Fibroblast of skin of scalp (primary cell): ENCODE measurements at regions not wholly inside any gene's neighbourhood (a gene's known extent, or its start where the extent isn't known, plus 50 kb on each side); places are given as distances from the start of the nearest gene placed in this dataset.
A peak's percentile ranks its signal among the peaks of the same experiment; 100 is the strongest.
"Not testable (repeated sequence)": the region's sequence is repeated elsewhere in the genome, so short reads cannot be mapped to it uniquely, and the experiment has no call there.

ENCODE experiments used
- DNase-seq: peaks from one replicate; pipeline ENCODE4 v3.0.0-alpha.2; 2013

DNA sequence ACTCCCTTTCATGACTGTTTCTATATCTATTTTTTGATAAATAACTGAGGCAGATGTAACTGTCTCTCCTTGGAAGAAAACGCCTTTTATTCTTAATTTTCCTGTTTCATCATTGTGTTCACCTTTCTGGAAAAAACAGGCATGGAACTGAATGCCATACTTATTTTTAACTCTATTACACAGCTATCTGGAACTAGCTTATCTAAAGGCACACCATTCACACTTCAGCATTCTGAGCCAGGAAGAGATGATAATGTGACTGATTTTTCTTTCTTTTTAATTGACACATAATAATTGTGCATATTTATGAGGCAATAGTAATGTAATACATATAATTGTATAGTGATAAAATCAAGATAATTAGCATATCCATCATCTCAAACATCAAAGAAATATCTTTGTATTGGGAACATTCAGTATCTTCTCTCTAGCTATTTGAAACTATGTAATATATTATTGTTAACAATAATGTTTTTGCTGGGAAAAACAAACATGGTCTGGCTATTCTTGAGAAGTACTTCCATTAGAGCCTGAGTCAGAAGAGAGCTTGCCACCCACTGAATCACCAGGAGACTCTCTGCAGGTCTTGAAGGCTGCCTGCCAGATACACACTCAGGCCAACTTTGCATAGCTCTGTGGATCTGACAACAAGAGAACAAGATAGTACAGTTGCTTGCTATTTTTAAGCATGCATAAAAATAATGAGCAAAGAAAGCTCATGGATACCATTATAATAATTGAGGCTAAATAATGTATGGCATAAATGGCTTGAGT lies 501.0 kb upstream of the EDIL3 start:
- peak; percentile 55 for DNase-seq

DNA sequence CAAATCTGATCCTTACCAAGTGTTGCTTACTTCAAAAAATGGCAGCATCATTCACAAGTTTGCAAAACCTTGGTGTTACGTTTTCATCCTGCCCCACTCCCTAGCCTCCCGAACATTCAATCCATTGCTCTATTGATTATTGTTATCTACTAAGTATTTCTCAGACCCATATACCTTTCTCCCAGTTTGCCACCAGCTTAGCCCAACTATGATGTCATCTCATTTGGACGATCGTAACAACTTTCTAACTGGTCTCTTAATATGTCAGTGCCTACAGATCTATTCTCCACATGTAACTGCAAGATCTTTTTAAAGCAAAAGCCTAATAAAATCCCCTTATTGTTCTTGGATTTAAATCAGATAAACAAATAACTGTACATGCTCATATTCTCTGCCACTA lies 497.1 kb upstream of the EDIL3 start:
- no peak for DNase-seq

DNA sequence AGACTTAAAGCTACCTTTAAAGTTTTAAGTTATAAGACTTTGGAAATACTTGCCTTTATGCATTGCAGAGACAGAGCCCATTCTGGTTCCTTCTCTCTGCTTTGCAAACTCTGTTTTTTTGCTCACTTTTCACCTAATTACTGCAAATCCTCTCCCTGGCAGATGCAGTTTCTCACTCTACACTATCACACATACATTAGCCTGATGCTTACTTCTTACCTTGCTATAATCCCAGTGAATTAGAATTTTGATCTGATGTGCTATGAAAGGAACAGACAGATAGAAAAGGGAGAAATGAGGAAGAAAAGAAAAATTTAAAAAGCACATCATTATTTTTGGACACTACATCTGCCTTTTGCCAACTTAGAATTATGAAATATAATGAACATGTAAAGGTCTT lies 489.5 kb upstream of the EDIL3 start:
- no peak for DNase-seq

DNA sequence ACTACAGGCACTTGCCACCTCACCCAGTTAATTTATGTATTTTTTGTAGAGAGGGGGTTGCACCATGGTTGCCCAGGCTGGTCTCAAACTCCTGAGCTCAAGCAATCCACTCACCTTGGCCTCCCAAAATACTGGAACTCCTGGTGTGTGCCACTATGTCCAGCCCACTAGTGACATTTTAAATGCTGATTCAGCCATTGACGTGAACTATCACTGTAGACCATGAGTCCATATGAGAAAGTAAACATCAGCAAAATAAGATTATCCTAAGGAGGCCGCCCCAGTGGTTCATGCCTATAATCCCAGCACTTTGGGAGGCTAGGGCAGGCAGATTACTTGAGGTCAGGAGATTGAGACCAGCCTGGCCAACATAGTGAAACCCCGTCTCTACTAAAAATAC lies 488.1 kb upstream of the EDIL3 start:
- no peak for DNase-seq

DNA sequence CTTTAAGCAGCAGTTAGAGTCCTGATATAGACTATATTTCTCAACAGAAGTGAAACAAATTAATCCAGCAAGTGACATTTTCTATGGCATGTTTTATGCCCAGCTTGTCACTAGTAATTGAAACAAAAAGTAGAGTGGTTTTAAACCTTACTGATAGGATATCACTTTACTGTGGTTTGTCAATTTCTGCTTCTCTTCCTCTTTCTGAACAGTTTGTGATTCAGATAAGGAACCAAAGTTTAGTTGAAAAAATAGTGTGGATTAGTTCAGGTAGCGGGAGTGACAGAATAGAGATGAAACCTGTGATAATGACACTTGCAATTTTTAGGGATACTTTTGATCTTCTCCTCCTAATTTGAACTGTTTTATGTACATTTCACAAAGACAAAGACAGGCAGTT lies 485.7 kb upstream of the EDIL3 start:
- DNase-seq = no peak

DNA sequence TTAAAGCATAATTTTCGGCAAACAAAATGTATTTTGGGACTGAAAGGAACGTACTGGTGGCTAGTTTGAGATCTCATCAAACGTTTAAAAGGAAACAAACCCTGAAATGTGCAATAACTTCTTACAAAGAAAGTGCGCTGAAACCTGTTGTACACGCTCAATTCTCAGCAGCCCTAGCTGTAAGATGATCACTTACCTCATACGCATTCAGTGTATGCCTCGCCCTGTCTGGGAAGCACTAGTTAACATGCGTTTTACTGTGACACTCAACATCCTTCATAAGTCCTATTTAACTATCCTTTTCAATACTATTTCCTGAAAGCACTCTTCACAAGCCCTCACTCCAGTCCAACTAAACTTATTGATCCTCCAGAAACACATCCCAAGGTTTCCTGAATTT lies 485.0 kb upstream of the EDIL3 start:
- no peak for DNase-seq

DNA sequence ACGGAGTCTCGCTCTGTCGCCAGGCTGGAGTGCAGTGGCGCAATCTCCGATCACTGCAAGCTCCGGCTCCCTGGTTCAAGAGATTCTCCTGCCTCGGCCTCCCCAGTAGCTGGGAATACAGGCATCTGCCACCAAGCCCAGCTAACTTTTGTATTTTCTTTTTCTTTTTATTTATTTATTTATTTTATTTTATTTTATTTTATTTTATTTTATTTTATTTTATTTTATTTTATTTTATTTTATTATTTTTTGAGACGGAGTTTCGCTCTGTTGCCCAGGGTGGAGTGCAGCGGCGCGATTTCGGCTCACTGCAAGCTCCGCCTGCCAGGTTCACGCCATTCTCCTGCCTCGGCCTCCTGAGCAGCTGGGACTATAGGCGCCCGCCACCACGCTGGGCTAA lies 479.3 kb upstream of the EDIL3 start:
- not testable (repeated sequence) for DNase-seq

DNA sequence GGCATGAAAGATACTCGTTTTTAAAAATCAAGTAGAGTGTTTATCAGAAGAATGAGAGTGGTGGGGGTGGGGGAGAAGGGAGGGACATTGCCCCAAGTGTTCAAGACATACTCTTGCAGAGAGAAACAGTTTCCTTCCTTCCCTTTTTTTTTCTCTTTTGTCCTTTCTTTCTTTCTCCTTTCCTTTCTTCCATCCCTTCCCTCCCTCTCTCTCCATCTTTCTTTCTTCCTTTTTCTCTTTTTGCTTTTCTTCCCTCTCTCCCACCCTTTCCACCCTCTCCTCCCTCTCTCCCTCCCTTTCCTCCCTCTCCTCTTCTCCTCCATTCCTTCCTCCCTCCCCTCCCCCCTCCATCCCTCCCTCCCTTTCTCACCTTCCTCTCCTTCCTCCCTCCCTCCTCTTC lies 478.3 kb upstream of the EDIL3 start:
- no peak for DNase-seq

DNA sequence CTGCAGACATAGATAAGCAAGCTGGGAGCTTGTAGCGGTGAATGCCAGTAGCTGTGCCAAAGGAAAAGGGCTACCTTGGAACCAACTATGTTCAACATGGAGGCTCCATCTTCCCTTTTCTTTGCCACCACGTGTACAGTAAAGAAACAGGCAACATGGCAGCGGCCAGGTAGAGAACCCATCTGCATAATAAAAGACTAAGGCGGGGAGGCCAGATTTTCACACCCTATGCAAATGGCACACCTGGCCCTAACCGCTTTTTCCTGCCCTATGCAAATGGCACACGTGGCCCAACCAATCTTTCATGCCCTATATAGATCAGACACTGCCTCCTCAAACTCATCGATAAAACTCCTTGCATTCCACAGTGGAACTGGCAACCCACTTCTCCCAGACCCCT lies 477.5 kb upstream of the EDIL3 start:
- no peak for DNase-seq

DNA sequence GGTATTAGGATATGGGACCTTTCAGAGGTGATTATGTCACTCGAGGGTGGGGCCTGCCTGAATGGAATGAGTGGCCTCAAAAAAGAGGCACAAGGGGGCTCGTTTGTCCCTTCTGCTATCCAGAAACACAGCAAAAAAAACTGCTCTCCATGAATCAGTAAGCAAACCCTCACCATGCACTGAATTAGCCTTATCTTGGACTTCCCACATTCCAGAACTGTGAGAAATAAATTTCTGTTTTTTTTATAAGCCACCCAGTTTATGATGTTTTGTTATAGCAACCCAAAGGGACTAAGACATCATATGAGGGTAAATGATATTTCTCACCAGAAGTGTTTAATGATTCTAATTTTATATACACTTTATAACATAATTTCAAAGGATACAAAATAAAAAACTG lies 476.6 kb upstream of the EDIL3 start:
- peak; percentile 8 for DNase-seq

DNA sequence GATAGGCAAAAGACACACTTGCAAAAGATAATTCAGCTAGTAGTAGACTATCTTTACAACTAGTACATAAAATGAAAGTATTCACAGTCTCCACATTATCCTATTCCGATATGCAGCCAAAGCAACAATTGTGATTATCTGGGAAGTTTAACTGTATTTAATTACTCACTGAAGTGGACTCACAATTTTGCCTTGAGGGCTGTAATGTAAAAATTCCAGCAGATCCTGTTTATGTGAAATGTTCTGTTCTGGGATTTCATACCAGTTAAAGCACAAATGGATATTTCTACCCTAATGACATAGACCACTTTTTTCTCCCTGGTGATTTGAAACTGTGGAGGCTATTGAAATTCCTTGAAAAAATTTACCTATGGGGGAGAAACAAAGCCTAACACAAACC lies 474.4 kb upstream of the EDIL3 start:
- DNase-seq = no peak

DNA sequence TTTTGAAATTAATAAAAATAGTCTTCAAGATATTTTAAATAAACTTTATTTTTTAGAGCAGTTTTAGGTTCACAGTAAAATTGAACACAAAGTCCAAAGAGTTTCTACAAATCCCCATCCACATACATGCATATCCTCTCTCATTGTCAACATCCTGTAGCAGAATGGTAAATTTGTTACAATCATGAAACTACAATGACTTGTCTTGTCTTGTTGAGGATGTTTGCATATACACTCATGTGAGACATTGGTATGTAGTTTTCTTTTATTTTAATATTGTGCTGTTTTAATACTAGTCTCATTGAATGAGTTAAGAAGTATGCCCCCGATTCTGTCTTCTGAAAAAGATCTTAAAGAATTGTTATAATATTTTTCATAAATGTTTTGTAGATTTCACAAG lies 447.0 kb upstream of the EDIL3 start:
- no peak for DNase-seq

DNA sequence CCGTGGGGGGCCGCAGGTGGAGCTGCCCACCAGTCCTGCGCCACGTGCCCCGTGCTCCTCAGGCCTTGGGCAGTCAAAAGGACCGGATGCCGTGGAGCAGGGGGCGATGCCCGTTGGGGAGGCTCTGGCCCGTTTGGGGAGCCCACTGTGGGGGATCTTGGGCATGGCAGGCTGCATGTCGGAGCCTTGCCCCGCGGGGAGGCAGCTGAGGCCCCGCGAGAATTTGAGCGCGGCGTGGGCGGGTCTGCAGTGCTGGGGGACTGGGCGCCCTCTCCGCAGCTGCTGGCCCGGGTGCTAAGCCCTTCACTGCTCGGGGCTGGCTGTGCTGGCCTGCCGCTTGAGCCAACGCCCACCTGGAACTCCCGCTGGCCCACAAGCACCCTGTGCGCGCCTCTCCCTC lies 445.6 kb upstream of the EDIL3 start:
- DNase-seq = no peak

DNA sequence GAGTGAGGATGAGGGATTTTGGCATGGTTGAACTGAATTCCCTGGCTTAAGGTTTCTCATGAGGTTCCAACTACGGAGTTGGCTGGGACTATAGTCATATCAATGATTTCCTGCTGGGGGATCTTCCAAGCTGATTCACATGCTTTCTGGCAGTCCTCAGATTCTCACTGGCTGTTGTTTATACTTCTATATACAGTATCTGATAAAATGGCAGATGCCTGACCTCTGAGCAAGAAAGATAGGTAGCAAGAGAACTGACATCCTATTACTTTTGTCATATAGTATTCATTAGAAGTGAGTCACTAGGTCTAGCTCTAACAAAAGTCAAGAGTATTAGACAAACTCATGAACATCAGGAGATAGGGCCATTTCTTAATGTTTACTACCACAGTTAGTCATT lies 440.9 kb upstream of the EDIL3 start:
- DNase-seq = peak; percentile 10

DNA sequence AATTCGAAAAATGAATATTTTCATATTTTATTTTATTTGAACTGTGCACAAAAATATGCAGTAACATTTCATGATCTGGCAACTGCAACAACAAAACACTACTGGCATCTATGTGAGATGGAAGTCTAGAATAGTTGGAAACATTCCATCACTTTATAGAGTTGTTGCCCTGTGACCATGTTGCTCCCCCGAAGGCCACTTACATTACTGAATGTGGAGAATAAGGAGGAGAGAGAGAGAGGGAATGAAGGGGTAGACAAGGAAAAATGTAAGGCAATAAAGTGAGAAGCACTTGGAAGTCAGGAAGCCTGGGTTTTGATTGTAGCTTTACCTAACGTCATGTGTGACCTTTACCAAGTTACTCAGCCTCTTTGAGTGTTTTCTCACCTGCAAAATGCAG lies 437.2 kb upstream of the EDIL3 start:
- DNase-seq = peak; percentile 5

DNA sequence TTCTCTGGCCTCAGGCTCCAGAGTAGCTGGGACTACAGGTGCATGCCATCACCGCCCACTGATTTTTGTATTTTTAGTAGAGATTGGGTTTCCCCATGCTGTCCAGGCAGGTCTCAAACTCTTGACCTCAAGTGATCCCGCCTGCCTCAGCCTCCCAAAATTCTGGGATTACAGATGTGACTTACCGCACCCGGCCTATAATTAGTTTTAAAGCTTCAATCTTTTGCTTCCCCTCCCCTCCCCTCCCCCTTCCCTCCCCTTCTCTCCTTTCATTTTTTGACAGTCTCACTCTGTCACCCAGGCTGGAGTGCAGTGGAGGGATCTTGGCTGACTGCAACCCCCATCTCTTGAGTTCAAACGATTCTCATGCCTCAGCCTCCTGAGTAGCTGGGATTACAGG lies 433.3 kb upstream of the EDIL3 start:
- no peak for DNase-seq

DNA sequence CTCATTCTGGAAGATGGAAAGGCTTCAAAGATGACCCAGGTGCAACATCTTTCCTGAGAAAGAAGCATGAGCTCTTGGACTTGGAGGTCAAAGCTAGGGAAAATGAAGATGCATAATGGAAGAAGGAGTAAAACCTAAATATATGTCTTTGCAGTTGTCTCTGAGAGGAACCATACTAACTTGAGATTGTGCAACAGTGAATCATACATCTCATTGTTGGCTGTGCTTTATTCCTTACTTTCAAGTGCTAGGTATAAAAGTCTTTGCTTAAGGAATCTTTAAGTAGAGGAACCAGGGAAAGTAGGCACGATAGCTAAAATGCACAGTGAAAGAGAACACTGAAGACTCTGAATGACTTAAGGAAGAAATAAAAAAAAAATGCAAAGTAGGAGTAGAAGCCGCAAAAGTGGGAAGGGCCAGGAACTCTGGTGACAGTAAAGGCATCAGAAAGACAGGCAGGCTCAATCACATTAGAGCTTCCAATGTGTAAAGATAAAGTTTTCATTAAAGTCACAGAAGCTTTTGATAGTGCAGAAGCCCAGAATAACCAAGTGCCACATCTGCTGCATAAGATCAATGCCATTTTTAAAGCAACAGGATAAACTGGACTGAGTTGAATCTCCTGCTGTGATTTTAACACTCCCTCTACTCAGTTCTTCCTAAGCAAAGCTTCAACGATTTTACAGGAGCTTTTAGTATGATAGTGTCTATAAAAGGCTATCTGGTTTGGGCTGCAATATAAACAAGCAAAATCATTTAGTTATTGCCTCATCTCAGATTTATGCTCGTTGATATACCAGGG lies 432.3 kb upstream of the EDIL3 start:
- no peak for DNase-seq

DNA sequence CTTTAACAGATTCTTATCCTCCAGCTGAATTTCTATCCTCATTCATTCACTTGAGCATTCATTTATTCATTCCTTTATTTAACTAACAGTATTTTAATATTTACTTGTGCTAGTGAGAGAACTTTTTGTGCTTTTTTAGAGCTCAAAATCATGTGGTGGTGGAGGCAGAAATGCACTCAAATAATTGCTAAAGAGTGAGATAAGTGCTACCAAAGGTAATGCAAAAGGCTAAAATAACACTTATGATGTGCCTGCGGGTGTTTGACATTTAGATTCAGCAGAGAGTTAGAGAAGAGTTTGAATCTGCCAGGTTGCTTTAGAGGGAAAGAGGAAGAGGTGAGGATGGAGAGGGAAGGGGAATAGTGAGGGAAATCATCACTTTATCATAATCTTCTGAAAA lies 431.5 kb upstream of the EDIL3 start:
- no peak for DNase-seq

DNA sequence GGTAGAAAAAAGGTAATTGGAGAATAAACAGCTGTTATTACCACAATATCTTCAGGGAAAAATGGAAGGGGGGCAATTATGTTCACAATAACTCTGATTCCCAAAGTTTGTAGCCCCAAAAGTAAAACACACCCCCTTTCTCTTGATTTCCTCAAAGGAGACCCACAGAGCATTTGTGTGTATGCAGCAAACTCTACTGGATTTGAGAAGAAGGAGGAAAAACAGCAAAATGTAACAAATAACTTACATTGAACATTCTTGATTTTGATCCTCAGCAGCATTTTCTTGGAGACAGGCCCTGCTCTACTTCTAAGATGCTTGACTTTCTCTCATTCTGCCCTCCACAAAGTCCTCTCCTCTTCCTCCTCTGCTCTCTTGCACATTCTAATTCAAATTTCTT lies 420.8 kb upstream of the EDIL3 start:
- DNase-seq = no peak

DNA sequence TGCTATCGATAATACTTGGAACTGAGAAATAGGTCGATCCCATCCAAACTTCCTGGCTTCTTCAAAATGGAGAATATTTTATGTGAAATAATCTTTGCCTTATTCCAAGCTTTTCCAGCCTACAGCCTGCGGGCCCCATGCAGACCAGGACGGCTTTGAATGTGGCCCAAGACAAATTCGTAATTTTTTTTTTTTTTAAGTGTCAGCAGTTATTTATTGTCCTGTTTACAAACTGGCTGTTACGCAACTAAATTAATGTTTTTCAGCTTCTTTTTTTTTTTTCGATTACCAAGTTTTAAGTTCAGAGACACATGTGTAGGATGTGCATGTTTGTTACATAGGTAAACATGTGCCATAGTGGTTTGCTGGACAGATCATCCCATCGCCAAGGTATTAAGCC lies 411.7 kb upstream of the EDIL3 start:
- DNase-seq = no peak

DNA sequence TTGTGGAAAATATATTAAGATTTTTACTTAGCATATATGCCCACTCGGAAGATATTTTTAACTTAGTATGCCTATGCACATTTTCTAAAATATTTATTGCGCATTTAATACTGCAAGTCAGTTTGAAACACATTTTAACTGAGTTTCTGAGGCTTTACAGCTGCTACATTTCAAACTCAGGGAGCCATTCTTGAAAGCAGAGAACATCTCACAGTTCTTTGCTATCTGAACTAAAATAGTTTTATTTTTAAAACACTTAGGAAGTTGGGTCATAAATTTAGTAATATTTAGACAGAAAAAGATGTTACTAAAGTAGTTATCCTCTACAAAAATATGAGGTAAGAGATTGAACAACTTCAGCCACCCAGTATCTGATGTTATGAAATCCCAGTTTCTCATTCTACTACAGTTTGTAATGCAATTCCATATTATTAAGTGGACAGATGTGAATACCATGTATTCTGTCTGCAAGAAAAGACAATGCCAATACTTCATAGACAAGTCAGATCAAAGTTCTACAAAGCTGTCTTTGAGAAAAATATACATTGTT lies 409.9 kb upstream of the EDIL3 start:
- DNase-seq = no peak

DNA sequence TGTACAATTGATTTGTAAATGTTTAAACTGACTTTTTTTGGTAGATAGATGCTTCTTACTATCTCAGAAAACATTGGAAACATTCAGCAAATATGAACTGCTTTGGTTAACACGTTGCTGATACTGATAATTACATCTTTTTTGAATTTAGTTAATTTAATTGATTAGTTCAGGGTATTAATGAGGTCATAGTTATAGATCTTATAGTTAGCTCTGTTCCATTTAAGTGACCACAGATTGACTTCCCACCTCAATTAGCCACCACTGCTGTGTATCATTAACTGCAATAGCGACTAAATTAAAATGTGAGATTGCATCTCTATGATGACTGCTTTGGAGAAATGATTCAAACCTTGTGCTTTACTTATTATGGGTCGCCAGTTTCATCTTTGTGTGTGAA lies 407.1 kb upstream of the EDIL3 start:
- DNase-seq = no peak

DNA sequence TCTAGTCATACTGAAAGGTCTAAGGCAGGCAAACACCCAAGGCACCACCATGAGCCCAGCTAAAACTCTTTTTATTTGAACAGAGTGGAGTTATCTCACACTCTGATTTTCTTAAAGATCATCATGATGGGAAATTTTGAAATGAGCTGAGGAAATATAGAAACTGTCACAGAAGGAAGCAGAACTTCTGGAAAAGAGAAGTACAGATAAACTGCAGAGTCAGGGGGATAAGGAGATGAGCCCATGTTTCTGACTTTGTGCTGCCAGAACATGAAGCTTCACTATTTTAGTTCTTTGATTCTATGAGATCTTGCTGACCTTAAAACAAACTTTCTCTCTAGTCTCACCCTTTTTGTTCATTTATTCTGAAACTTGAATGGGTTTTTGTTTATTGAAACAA lies 406.5 kb upstream of the EDIL3 start:
- DNase-seq = no peak

DNA sequence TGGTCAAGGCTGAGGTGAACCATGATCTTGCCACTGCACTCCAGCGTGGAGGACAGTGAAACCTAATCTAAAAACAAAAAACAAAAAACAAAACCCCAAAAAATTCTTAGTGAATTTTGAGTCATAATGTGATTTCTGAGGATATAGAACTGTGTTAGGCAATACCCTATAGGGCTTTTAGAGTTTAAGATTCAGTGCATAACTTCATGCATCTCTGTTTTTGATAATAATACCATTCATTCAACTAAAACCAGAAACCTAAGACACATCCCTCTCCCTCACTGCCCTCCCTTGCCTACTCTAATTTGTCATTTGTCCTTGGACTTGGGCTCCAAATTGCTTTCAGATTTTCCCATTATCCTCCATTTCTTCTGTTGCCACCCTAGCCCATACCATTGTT lies 405.7 kb upstream of the EDIL3 start:
- DNase-seq = no peak
